ENCODE measurements at regions not wholly inside any gene's neighbourhood (a gene's known extent, or its start where the extent isn't known, plus 50 kb on each side); places are given as distances from the start of the nearest gene placed in this dataset.
A peak's percentile ranks its signal among the peaks of the same experiment; 100 is the strongest.

- ChIA-PET CTCF (interaction anchor here (0.5 to 3.7 kb wide), 30 partner anchors 9 to 1255 kb away, joined by 3 to 21 read pairs (median 5); partner anchors contain the start of gene RAB12), POLR2A (no interaction called here)
- Histone ChIP-seq H3K4me3 (ENCODE audit: low read depth, low read length) (no peak overlapping the region), H3K9me3 (ENCODE audit: control insufficient read depth, insufficient read depth, low read depth, low read length) (no peaks in the 10 kb centered on the region), H3K36me3 (ENCODE audit: control insufficient read depth in 2 of 2, insufficient read depth in 1 of 2, low read length in 2 of 2) (no peaks in the 10 kb centered on the region), H3K27ac (ENCODE audit: extremely low read depth, low read depth, low read length) (no peak overlapping the region), H3K4me1 (ENCODE audit: control insufficient read depth, insufficient read depth, low read length) (no peaks in the 10 kb centered on the region)
- TF ChIP-seq, protein P1, sequence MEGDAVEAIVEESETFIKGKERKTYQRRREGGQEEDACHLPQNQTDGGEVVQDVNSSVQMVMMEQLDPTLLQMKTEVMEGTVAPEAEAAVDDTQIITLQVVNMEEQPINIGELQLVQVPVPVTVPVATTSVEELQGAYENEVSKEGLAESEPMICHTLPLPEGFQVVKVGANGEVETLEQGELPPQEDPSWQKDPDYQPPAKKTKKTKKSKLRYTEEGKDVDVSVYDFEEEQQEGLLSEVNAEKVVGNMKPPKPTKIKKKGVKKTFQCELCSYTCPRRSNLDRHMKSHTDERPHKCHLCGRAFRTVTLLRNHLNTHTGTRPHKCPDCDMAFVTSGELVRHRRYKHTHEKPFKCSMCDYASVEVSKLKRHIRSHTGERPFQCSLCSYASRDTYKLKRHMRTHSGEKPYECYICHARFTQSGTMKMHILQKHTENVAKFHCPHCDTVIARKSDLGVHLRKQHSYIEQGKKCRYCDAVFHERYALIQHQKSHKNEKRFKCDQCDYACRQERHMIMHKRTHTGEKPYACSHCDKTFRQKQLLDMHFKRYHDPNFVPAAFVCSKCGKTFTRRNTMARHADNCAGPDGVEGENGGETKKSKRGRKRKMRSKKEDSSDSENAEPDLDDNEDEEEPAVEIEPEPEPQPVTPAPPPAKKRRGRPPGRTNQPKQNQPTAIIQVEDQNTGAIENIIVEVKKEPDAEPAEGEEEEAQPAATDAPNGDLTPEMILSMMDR (tag by site-specific recombination; IDR thresholded peaks at IDR 0.05) = peak; percentile 65
- no peak for TF ChIP-seq WT1 (tag by site-specific recombination; IDR thresholded peaks at IDR 0.05)
- no peak for TF ChIP-seq ZSCAN18 (tag by site-specific recombination; IDR thresholded peaks at IDR 0.05)
- no peak for TF ChIP-seq ZBTB26 (tag by site-specific recombination; optimal IDR thresholded peaks at IDR 0.05)
- TF ChIP-seq ZBTB48 (tag by site-specific recombination; IDR thresholded peaks at IDR 0.05) = no peak
- no peak for TF ChIP-seq ZBTB20 (tag by site-specific recombination; IDR thresholded peaks at IDR 0.05)
These were observed 130.9 kb upstream of the RAB12 start for GRCh38 chr18:8478166-8478967.

DNA sequence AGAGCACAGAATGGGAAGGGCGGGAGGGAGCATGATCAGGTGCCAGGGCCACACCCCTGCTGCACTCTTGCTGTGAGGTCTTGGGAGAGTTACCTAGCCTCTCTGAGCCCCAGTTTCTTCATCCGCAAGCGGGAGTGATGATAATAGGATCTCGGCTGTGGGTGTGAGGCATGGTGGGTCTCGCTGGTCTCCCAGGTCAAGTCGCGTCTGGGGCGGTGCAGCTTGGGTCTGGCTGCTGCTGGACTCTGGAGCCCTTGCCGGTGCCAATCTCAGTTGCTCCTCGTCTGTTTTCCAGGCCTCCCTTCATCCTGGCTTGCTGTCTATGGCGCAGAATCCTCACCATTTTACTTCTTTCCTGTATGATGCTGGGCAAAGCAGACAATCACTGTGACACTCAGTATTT is 130.3 kb upstream of the RAB12 start:
- no peak overlapping the region for H3K27ac ChIP-seq (ENCODE audit: extremely low read depth, low read depth, low read length)
- H3K9me3 ChIP-seq (ENCODE audit: control insufficient read depth, insufficient read depth, low read depth, low read length) = no peaks in the 10 kb centered on the region
- ChIA-PET CTCF (interaction anchor here (0.5 to 3.7 kb wide), 26 partner anchors 10 to 1256 kb away, joined by 3 to 21 read pairs (median 5); partner anchors contain the start of gene RAB12), POLR2A (no interaction called here)
- no peaks in the 10 kb centered on the region for H3K36me3 ChIP-seq (ENCODE audit: control insufficient read depth in 2 of 2, insufficient read depth in 1 of 2, low read length in 2 of 2)
- no peak overlapping the region for H3K4me3 ChIP-seq (ENCODE audit: low read depth, low read length)
- TF ChIP-seq ZNF37A (tag by site-specific recombination; IDR thresholded peaks at IDR 0.05) (no peak), ZNF518A (tag by site-specific recombination; conservative IDR thresholded peaks at IDR 0.05; ENCODE audit: low read depth) (no peak), YY1 (tag by site-specific recombination; IDR thresholded peaks at IDR 0.05) (no peak), ZNF792 (tag by site-specific recombination; IDR thresholded peaks at IDR 0.05) (no peak), ZNF544 (tag by site-specific recombination; IDR thresholded peaks at IDR 0.05) (no peak), ZBTB7A (tag by site-specific recombination; IDR thresholded peaks at IDR 0.05; ENCODE audit: low read depth) (no peak), ZNF133 (tag by site-specific recombination; IDR thresholded peaks at IDR 0.05) (no peak), PBX3 (CRISPR knock-in tag; IDR thresholded peaks at IDR 0.05) (no peak), ZNF362 (tag by site-specific recombination; IDR thresholded peaks at IDR 0.05) (no peak), WT1 (tag by site-specific recombination; IDR thresholded peaks at IDR 0.05) (no peak), ZBTB20 (tag by site-specific recombination; IDR thresholded peaks at IDR 0.05) (no peak), ZNF2 (tag by site-specific recombination; IDR thresholded peaks at IDR 0.05) (no peak), ZNF654 (tag by site-specific recombination; IDR thresholded peaks at IDR 0.05; ENCODE audit: low read depth) (no peak), REPIN1 (tag by site-specific recombination; IDR thresholded peaks at IDR 0.05; ENCODE audit: low read depth) (no peak), ZNF707 (tag by site-specific recombination; IDR thresholded peaks at IDR 0.05) (no peak), ZBTB8A (tag by site-specific recombination; IDR thresholded peaks at IDR 0.05) (no peak)
- no peaks in the 10 kb centered on the region for H3K4me1 ChIP-seq (ENCODE audit: control insufficient read depth, insufficient read depth, low read length)
